ENCODE measurements at regions not wholly inside any gene's neighbourhood (a gene's known extent, or its start where the extent isn't known, plus 50 kb on each side); places are given as distances from the start of the nearest gene placed in this dataset.
A peak's percentile ranks its signal among the peaks of the same experiment; 100 is the strongest.
"Not testable (repeated sequence)": the region's sequence is repeated elsewhere in the genome, so short reads cannot be mapped to it uniquely, and the experiment has no call there.

DNA sequence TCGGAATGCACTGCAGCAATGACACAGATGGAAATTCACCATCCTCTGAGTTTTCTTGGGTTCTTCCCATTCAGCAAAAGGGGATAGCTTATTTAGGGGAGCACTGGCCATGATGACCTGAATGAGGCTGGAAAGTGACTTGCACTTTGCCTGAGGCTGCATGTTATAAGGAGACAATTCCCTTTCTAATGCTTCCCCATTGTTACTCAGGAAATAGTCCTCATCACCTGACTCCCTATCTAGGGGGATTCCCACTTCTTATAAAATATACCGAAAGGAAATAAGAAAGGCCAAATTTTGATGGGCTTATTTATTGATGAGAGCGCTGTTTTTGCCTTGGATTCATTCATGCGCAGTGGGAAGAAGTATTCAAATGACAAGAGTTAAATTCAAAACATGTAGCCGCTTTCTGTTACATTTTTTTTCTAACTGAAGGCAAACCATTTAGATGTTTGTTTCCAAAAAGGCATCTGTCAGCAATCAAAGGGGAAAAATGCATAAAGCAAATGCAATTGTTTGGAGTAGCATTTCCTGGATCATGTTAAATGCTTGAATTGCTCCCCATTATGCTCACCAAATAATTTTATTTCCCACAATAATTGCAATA lies 220.3 kb upstream of the NFIA start:
- no peak for DNase-seq (ENCODE audit: low read depth)

DNA sequence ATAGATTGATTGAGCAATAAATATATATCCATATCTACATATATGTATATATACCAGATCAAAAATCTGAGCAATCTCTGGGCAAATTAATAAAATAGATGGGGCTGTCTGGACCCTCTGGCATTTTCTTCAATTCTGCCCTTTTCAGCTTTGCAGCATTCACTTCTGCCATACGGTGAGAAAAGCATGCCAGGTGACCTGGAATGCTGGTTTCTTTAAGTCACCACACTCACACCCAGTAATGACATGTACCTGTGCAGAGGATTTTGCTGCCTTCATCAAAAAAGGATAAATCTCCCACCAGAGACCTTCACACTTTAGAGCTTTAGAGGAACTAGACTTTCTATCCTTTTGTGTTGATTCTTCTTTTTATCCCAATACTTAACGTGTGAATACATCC lies 223.2 kb upstream of the NFIA start:
- no peak for DNase-seq (ENCODE audit: low read depth)

DNA sequence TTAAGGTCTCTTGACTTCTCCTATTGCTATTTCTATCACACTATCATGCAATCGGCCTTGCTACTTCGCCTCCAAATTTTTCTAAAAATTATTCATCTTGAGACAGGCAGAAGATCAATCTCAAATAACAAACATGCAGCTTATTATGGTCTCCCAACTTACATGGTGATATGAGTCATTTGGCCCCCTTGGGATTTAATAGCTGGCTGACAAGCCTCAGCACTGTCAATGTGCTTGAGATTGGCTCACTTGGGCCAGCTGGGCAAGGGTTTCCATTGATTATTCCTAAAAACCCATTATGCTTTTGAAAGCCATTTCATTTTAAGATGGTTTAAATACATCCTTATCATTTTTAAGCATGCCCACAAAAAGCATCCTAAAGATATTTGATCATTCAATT lies 224.5 kb upstream of the NFIA start:
- no peak for DNase-seq (ENCODE audit: low read depth)

DNA sequence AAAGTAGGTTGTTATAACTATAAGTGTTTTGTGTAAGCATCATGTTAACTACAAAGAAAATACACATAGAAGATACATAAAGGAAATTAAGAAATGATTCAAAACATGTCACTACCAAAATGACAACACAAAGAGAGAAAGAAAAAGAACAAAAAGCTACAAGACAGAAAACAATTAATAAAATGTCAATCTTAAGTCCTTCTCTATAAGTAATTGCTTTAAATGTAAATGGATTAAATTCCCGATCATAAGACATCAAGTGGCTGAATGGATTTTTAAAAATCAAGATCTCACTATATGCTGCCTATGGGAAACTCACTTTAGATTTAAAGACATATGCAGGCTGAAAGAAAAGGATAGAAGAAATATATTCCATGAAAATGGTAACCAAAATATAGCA lies 232.3 kb upstream of the NFIA start:
- DNase-seq (ENCODE audit: low read depth): no peak

DNA sequence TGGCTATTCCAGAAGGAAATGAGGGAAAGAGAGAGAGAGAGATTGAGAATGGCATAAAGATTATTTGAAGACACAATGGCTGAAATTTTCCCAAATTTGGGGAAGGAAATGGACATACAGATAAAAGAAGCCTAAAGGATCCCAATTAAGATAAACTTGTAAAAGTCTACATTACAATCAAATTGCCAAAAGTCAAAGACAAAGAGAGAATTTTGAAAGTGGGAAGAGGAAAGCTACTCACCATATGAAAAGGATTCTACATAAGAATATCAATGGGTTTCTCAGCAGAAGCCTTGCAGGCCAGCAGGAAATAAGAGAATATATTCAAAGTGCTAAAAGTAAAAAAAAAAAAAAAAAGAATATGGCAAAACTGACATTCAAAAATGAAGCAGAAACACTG lies 233.0 kb upstream of the NFIA start:
- DNase-seq (ENCODE audit: low read depth): no peak

DNA sequence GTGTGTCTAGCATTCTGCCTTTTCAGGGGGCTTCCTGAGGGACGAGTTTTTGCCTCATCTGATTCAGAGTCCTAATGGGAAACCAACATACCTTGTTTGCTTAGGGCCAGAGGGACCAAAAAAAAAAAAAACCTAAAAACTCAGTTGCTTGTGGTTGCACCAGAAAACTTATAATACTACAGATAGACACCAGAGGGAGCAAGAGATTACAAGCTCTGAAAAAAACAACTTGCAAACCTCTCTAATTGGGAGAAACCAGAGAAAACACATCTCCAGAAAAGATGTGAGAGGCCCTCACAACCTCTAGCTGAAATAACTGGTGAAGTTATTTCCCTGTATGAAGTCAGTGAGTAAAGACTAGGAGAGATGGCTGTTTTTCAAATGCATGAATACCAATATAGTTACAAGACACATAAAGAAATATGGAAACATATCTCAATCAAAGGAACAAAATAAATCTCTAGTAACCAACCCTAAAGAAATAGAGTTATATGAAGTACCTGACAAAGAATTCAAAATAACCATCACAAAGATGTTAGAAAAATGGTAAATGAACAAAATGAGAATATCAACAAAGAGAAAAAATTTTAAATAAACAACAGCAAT lies 233.7 kb upstream of the NFIA start:
- no peak for DNase-seq (ENCODE audit: low read depth)

DNA sequence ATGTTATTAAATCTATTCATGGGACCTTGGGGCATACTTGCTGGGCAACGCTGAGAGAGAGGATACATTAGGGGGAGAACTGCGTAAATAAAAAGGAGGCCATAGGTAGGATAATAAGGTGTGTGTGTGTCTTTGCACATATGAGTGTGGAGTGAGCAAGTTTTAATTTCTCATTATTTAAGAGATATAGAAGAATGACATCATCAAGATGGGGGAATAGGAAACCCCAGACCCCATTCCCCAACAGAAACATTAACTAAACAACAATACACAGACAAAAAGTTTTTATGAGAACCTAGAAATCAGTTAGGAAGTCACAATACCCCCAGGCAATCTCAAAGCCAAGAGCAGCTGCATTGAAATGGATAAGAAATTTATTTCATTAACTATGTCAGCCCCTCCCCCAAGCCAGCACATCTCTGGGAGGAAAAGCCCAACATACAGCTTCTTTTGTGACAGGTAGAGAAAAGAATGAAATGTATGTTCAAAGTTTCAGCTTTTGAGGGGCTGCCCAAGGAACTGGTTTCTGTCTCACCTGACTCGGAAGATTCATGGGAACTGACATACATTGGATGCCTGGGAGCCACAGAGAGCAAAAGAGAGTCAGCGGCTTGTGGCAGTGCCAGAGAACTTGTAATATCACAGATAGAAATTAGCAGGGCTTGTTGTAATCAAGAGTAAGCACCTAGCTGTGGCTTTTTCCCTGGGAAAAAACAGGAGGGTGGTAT lies 234.3 kb upstream of the NFIA start:
- DNase-seq (ENCODE audit: low read depth): no peak

DNA sequence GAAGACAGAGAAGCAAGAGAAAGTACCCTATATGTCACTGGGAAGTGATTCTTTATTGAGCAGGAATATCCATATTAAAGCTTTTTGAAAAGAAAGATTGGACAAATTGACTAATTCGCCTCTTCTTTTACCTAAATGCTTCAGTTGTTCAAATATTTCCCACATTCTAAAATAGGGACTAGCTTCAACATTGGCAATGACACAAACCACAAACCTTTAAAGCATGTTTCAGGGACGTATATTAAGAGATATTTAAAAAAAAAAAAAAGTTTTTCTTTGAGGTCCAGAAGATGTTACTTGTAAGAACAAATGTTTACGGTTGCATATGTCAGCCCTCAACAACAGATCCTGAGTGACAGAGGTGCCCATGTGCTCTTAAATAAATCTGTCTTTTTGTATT lies 235.0 kb upstream of the NFIA start:
- DNase-seq (ENCODE audit: low read depth): no peak

DNA sequence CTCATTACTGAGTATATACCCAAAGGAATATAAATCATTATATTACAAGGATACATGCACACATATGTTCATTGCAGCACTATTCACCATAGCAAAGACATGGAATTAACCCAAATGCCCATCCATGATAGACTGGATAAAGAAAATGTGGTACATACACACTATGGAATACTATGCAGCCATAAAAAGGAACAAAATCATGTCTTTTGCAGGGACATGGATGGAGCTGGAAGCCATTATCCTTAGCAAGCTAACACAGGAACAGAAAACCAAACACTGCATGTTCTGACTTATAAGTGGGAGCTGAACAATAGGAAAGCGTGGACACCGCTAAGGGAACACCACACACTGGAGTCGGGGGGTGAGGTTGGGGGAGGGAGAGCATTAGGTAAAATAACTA lies 236.7 kb upstream of the NFIA start:
- not testable (repeated sequence) for DNase-seq (ENCODE audit: low read depth)

DNA sequence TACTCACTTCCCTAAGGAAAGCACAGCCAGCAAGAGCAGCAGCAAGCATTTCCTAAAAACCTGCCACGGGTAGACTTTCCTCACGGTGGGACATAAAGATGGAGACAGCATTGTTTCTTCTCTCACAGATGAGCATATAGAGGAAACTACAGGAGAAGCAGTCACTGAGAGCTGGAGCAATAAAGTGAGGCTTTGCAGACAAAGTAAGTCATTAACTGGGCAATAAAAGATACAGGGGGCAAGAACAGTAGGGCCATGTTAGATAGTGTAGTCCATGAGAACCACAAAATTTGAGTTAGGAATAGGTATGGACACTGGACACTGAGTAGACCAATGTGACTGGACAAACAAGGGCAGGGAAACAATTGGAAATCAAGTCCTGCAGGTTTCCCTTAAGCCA lies 240.1 kb upstream of the NFIA start:
- DNase-seq (ENCODE audit: low read depth): no peak

DNA sequence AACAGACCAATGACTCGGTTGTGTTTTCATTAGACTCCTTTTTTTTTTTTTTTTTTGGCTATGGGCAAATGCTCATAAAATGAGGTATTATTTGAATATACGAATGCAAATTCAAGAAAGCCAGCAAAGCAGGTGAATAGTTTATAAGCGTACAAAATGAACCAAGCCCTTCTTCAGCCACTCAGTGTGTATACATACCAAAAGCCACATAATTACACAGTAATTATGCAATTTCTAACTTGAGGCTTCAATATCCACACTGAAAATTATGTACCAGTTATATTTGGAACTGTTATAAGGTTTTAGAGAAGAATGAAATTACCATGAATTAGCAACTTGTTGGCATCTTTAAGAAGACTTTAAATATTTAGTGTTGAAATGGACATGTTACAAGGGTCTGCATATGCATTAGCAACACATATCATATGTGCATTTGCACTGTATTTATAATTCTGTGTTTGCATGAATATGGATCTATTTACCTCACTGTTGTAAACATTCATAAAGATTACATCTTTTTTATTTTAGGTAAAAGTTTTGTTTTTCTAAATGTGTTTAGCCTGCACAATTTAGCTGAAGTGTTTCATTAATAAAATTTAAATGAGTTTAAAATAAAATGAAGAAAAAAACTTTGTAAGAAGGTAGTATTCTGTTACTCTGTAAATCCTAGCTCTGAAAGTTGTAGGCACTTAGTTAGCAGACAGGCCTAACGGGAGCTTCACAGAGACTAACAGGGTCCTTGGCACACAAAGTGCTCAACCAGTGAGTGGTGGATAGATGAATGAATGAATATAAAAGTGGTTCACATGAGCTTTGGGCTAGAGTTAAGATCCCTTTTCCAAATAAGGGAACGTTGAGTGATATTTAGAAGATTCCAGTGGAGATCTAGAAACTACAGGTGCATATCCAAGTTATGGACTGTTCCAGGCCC lies 241.0 kb upstream of the NFIA start:
- no peak for DNase-seq (ENCODE audit: low read depth)

DNA sequence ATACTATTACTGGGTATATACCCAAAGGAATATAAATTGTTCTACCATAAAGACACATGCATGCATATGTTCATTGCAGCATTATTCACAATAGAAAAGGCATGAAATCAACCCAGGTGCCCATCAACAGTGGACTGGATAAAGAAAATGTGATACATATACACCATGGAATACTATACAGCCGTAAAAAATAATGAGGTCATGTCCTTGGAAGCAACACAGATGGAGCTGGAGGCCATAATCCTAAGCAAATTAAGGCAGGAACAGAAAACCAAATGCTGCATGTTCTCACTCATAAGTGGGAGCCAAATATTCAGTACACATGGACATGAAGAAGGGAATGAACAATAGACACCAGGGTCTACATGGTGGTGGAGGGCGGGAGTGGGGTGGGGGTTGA lies 241.9 kb upstream of the NFIA start:
- DNase-seq (ENCODE audit: low read depth): not testable (repeated sequence)

DNA sequence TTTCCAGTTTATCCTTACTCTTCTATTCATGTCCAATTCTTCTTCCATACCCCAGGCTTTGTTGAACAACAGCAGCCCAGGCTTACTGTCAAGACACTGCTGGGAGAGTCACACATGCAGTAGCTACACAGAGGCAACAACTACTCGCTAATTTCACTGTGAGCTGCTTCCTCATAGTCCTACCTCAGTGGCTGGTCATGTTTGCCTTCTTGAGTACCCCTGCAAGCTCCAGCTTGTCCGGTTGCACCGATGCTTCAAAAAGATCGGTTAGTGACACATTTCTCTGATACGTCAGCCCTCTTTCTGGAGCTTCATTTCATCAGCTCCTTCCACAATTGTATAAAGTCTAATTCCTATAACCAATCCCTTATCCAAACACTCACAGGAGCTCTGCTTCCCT lies 246.7 kb upstream of the NFIA start:
- no peak for DNase-seq (ENCODE audit: low read depth)

DNA sequence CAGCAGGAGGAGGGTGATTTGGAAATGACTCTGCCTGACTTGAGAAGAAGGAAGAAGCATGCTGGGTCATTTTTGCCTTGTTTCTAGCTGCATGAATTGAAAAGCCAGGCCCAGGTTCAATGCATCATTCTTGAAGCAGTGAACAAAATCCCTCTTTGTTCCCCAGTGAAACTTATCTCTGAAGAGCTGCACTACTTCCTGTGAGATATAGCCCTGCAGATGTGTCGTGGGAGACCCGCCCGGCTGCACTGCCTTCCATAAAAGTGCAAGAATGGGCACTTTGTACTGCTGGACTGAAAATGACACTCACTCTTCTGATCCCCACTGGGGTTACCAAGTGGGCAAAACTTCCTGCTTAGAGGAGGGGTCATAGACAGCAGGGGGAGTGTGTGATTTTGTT lies 249.2 kb upstream of the NFIA start:
- DNase-seq (ENCODE audit: low read depth): peak; percentile 62

DNA sequence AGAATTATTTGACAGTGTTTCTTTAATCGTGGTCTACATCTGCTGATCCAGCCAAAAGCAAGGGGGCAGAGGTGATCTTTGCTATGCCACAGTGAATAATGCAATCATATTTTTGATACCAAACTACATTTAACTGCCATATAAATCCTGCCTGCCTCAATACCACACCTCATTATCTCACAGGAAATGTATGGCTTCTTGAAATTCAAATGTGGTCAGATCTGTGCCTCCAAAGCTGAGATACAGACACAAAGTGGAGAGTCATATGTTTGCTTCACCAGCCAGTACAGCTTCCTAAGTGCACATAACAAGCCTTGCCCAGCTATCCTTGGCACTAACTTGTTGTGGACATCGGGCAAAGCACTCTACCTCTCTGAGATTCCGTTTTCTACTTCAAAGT lies 250.0 kb upstream of the NFIA start:
- peak; percentile 20 for DNase-seq (ENCODE audit: low read depth)

DNA sequence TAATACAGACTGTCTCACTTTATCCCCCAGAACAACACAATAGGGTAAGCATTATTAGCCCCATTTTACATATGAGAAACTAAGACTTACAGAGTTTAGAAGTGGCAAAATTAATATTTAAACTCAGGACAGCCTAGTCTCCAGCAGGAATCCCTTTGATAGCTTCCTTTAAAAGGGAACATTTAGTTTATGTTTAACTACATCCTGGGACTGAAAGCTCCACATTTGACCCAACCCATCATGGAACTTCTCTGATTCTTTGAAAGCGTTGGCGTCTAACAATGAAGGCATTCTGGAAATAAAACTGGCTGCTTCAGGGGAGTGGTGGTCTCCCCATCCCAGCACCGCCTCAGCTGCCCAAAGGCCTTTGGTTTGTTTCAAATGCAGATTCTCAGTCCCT lies 250.6 kb upstream of the NFIA start:
- DNase-seq (ENCODE audit: low read depth): no peak

DNA sequence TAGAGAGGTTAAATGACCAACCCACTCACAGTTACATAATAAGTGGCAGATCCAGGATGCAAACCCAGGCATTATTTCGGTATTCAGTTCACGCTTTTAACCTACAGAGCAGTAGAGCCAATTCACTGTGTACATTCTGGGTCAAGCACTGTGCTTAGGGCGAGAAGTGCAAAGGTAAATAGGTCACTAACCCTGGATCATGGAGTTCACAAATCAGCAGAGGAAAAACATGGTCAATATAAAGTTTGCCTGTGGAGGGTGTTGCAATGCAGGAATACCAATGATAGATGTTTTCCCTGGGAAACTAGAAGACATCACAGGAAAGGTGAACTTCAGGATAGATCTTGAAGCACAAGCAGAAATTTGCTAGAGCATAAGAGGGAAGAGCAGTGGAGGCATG lies 253.4 kb upstream of the NFIA start:
- DNase-seq (ENCODE audit: low read depth): no peak

DNA sequence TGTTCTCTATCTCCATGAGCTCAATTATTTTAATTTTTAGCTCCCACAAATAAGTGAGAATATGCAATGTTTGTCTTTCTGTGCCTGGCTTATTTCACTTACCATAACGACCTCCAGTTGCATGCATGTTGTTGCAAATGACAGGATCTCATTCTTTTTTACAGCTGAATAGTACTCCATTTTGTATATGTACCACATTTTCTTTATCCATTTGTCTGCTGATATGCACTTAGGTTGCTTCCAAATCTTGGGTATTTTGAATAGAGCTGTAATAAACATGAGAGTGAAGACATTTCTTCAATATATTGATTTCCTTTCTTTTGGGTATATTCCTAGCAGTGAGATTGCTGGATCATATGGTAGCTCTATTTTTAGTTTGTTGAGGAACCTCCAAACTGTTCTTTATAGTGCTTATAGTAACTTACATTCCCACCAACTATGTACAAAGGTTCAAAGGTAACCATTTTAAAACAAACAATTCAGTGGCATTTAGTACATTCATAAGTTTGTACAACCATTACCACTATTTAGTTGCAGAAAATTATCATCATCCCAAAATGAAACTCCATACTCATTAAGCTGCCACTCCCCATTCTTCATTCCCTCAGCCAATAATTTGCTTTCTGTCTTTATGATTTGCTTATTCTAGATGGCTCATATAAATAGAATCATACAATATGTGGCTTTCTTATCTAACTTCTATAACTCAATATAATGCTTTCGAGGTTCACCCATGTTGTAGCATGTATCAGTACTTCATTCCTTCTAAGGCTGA lies 255.9 kb upstream of the NFIA start:
- DNase-seq (ENCODE audit: low read depth): no peak

DNA sequence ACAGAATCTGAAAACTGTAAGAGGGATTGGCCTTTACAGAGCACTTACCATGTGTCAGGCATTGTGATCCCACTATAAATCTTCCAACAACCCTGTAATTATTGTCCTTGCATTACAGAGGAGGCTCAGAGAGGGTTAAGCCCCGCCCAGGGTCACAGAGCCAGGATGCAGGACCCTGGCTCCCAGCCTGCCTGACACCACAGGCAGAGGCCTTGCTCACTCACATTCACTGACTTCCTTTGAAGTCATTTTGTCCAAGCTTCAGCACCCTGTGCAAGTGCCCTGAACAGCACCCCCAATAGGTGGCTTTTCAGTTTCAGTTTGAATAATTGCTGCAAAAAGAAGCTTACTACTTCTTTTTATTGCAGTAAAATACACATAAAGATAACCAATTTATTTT lies 256.8 kb upstream of the NFIA start:
- DNase-seq (ENCODE audit: low read depth): no peak

DNA sequence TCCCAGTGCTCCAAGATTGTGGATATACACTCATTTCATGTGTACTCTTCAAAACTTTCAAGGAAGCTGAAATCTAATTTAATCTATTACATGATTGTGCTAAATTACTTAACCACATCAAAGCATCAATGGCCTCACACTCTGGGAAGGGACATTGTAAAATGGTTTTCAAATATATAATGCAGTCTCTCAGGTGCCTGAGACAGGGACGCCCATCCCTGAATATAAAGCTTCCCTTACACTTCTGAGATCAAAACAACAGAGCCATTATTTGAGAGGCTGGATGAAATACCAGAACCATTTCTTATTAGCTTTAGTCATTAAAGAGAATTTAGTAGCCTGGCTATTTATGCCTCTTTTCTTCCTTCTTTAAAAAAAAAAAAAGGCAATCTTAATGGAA lies 259.2 kb upstream of the NFIA start:
- DNase-seq (ENCODE audit: low read depth): no peak

DNA sequence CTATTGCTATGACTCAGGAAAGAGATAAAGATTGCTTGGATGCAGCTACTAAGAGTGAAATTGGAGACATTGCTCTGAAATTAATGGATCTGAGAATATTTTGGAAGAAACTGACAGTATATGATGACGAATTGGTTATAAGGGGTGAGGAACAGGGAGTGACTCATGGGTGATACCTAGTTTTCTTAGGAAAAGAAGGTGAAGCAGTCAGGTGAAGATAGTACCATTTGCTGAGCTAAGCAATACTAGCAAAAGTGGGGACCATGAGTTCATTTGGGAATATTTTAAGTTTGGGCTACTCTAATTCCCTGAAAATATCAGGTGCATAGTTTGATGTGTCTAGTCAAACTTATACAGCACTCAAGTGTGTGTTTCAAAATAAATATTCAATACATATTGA lies 260.1 kb upstream of the NFIA start:
- DNase-seq (ENCODE audit: low read depth): no peak

DNA sequence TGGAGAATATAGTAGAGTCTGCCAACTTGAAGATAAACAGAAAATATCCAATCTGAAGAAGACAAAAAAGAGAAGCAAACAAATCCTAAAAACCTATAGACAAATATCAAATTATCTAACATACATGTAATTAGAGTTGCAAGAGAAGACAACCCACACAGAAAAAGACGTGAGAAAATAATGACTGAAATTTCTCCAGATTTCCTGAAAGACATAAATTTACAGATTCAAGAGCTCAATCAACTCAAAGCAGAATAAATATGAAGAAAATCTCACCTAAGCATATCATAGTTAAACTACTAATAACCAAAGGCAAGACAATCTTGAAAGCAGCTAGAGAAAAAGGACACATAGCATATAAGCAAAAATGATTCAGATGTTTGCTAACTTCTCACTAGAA lies 261.2 kb upstream of the NFIA start:
- no peak for DNase-seq (ENCODE audit: low read depth)

Data from RPMI7951 (cell line).